Endothelial cell of umbilical vein (primary cell): ENCODE measurements at regions not wholly inside any gene's neighbourhood (a gene's known extent, or its start where the extent isn't known, plus 50 kb on each side); places are given as distances from the start of the nearest gene placed in this dataset.

Experiments
- MYC ChIP-seq: IDR thresholded peaks from one replicate; pipeline ENCODE4 v1.6.1; 2011; ENCODE audit warnings: mild to moderate bottlenecking, low read depth, low read length
- POLR2A ChIP-seq: IDR thresholded peaks from 2 replicates; pipeline ENCODE4 v1.6.1; 2012; ENCODE audit warnings: low read depth, mild to moderate bottlenecking, control low read depth, low read length

- no peak for TF ChIP-seq POLR2A
- no peak for TF ChIP-seq MYC
Observed at GRCh38 chr6:119590066-119590465, 240.5 kb upstream of the MAN1A1 start.
